ENCODE measurements at regions not wholly inside any gene's neighbourhood (a gene's known extent, or its start where the extent isn't known, plus 50 kb on each side); places are given as distances from the start of the nearest gene placed in this dataset.

GRCh38 chr21:26747216-26747615 lies 98.0 kb downstream of the ADAMTS1 start:
- DNase-seq (ENCODE audit: low read depth, low spot score) (no peak), ATAC-seq (no peak), FAIRE-seq (no peak)
- in situ Hi-C loops (cut with MboI) = no loop called here
- TF ChIP-seq, protein P1, sequence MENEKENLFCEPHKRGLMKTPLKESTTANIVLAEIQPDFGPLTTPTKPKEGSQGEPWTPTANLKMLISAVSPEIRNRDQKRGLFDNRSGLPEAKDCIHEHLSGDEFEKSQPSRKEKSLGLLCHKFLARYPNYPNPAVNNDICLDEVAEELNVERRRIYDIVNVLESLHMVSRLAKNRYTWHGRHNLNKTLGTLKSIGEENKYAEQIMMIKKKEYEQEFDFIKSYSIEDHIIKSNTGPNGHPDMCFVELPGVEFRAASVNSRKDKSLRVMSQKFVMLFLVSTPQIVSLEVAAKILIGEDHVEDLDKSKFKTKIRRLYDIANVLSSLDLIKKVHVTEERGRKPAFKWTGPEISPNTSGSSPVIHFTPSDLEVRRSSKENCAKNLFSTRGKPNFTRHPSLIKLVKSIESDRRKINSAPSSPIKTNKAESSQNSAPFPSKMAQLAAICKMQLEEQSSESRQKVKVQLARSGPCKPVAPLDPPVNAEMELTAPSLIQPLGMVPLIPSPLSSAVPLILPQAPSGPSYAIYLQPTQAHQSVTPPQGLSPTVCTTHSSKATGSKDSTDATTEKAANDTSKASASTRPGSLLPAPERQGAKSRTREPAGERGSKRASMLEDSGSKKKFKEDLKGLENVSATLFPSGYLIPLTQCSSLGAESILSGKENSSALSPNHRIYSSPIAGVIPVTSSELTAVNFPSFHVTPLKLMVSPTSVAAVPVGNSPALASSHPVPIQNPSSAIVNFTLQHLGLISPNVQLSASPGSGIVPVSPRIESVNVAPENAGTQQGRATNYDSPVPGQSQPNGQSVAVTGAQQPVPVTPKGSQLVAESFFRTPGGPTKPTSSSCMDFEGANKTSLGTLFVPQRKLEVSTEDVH (IDR thresholded peaks at IDR 0.05; ENCODE audit: low read depth, partially characterized antibody) = no peak
- TF ChIP-seq, protein P2, sequence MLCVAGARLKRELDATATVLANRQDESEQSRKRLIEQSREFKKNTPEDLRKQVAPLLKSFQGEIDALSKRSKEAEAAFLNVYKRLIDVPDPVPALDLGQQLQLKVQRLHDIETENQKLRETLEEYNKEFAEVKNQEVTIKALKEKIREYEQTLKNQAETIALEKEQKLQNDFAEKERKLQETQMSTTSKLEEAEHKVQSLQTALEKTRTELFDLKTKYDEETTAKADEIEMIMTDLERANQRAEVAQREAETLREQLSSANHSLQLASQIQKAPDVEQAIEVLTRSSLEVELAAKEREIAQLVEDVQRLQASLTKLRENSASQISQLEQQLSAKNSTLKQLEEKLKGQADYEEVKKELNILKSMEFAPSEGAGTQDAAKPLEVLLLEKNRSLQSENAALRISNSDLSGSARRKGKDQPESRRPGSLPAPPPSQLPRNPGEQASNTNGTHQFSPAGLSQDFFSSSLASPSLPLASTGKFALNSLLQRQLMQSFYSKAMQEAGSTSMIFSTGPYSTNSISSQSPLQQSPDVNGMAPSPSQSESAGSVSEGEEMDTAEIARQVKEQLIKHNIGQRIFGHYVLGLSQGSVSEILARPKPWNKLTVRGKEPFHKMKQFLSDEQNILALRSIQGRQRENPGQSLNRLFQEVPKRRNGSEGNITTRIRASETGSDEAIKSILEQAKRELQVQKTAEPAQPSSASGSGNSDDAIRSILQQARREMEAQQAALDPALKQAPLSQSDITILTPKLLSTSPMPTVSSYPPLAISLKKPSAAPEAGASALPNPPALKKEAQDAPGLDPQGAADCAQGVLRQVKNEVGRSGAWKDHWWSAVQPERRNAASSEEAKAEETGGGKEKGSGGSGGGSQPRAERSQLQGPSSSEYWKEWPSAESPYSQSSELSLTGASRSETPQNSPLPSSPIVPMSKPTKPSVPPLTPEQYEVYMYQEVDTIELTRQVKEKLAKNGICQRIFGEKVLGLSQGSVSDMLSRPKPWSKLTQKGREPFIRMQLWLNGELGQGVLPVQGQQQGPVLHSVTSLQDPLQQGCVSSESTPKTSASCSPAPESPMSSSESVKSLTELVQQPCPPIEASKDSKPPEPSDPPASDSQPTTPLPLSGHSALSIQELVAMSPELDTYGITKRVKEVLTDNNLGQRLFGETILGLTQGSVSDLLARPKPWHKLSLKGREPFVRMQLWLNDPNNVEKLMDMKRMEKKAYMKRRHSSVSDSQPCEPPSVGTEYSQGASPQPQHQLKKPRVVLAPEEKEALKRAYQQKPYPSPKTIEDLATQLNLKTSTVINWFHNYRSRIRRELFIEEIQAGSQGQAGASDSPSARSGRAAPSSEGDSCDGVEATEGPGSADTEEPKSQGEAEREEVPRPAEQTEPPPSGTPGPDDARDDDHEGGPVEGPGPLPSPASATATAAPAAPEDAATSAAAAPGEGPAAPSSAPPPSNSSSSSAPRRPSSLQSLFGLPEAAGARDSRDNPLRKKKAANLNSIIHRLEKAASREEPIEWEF (IDR thresholded peaks at IDR 0.05; ENCODE audit: insufficient replicate concordance, low read depth, low read length) = no peak
- TF ChIP-seq POU2F2 (IDR thresholded peaks at IDR 0.05; ENCODE audit: borderline replicate concordance, low read depth, low read length) = no peak
- Histone ChIP-seq H3K79me2 (ENCODE audit: control insufficient read depth, insufficient read depth, low read length) (no peaks in the 10 kb centered on the region), H3K27ac (ENCODE audit: control insufficient read depth, insufficient read depth) (no peak overlapping the region), H3K9me3 (replicated peaks; ENCODE audit: control insufficient read depth, insufficient read depth, low read length) (no peaks in the 10 kb centered on the region), H3K9ac (ENCODE audit: control insufficient read depth, insufficient read depth, low read length) (no peak overlapping the region), H3K4me1 (ENCODE audit: control insufficient read depth, insufficient read depth, low read length) (no peaks in the 10 kb centered on the region), H3K27me3 (replicated peaks in 1 of 2; ENCODE audit: control insufficient read depth in 2 of 2, insufficient read depth in 2 of 2, low read length in 1 of 2) (no peaks in the 10 kb centered on the region), H3K4me2 (ENCODE audit: control insufficient read depth, insufficient read depth) (no peak overlapping the region), H4K20me1 (ENCODE audit: control insufficient read depth, insufficient read depth) (no peaks in the 10 kb centered on the region), H3K4me3 (no peak overlapping the region), H2AFZ (ENCODE audit: control insufficient read depth, low read depth, low read length) (no peak overlapping the region), H3K36me3 (ENCODE audit: control insufficient read depth in 2 of 2, insufficient read depth in 2 of 2, low read length in 1 of 2) (no peaks in the 10 kb centered on the region)
- intact Hi-C loops (cut with micrococcal nuclease; ENCODE audit: unreplicated experiment) = no loop called here
- no TSS peak for BruUV-seq (replicated peaks)
- 23% methylated on average over 2 of the region's 2 CpGs for WGBS (ENCODE audit: insufficient coverage, insufficient replicate concordance, low lambda C conversion rate, missing lambda C conversion rate)
- CTCF ChIA-PET = no interaction called here
- POLR2A ChIA-PET = no interaction called here
- SMC1A ChIA-PET (ENCODE audit: uncharacterized antibody, unreplicated experiment) = no interaction called here
- RAD21 ChIA-PET (ENCODE audit: unreplicated experiment) = no interaction called here

Data from GM12878 (cell line).